ENCODE measurements at regions not wholly inside any gene's neighbourhood (a gene's known extent, or its start where the extent isn't known, plus 50 kb on each side); places are given as distances from the start of the nearest gene placed in this dataset.

GRCh38 chr3:73773233-73773632, 148.5 kb upstream of the PDZRN3 start:
- H3K27me3 ChIP-seq (ENCODE audit: control insufficient read depth in 2 of 2, insufficient read depth in 2 of 2, low read length in 2 of 2), result no peaks in the 10 kb centered on the region
- Mint-ChIP-seq H3K4me1 (no peaks in the 10 kb centered on the region), H3K27ac (no peak overlapping the region), H3K9me3 (peaks cover 0 to 11% (median 3%) of the 10 kb centered on the region in 7 donors), H3K27me3 (ENCODE audit: low read depth in 3 of 3) (peaks cover 0 to 6% (median 4%) of the 10 kb centered on the region in 3 donors), H3K4me3 (no peak overlapping the region), H3K36me3 (no peaks in the 10 kb centered on the region)
- WGBS (ENCODE audit: insufficient coverage), result 100% methylated on average over 1 of the region's 1 CpG
- no peaks in the 10 kb centered on the region for H3K36me3 ChIP-seq (replicated peaks in 1 of 2; ENCODE audit: control insufficient read depth in 1 of 2, insufficient read depth in 2 of 2, low read length in 2 of 2)
- TF ChIP-seq, protein P1, sequence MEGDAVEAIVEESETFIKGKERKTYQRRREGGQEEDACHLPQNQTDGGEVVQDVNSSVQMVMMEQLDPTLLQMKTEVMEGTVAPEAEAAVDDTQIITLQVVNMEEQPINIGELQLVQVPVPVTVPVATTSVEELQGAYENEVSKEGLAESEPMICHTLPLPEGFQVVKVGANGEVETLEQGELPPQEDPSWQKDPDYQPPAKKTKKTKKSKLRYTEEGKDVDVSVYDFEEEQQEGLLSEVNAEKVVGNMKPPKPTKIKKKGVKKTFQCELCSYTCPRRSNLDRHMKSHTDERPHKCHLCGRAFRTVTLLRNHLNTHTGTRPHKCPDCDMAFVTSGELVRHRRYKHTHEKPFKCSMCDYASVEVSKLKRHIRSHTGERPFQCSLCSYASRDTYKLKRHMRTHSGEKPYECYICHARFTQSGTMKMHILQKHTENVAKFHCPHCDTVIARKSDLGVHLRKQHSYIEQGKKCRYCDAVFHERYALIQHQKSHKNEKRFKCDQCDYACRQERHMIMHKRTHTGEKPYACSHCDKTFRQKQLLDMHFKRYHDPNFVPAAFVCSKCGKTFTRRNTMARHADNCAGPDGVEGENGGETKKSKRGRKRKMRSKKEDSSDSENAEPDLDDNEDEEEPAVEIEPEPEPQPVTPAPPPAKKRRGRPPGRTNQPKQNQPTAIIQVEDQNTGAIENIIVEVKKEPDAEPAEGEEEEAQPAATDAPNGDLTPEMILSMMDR (IDR thresholded peaks at IDR 0.05), result no peak
- no peak overlapping the region for H3K9ac ChIP-seq (ENCODE audit: insufficient read depth, low read length, poor library complexity, severe bottlenecking)
- no peak overlapping the region for H3K27ac ChIP-seq (ENCODE audit: low read depth in 1 of 2, low read length in 2 of 2)
- no peak for DNase-seq
- H3K4me2 ChIP-seq (replicated peaks; ENCODE audit: extremely low read depth, low read length, poor library complexity, severe bottlenecking), result no peak overlapping the region
- H3K9me3 ChIP-seq (replicated peaks in 1 of 2; ENCODE audit: control insufficient read depth in 1 of 2, insufficient read depth in 1 of 2, low read length in 2 of 2), result no peaks in the 10 kb centered on the region
- H3K4me1 ChIP-seq (ENCODE audit: control insufficient read depth in 1 of 2, insufficient read depth in 2 of 2, low read length in 2 of 2), result no peaks in the 10 kb centered on the region
- no peaks in the 10 kb centered on the region for H4K20me1 ChIP-seq (ENCODE audit: insufficient read depth, low read length)
- no peak overlapping the region for H2AFZ ChIP-seq (ENCODE audit: insufficient read depth, low read depth, low read length, poor library complexity, severe bottlenecking)
- H3K79me2 ChIP-seq (ENCODE audit: insufficient read depth, low read length), result no peaks in the 10 kb centered on the region
- H3K4me3 ChIP-seq (replicated peaks in 1 of 3; ENCODE audit: low read depth in 2 of 3, low read length in 3 of 3), result no peak overlapping the region
- intact Hi-C loops (cut with micrococcal nuclease), result no loop called here

DNA sequence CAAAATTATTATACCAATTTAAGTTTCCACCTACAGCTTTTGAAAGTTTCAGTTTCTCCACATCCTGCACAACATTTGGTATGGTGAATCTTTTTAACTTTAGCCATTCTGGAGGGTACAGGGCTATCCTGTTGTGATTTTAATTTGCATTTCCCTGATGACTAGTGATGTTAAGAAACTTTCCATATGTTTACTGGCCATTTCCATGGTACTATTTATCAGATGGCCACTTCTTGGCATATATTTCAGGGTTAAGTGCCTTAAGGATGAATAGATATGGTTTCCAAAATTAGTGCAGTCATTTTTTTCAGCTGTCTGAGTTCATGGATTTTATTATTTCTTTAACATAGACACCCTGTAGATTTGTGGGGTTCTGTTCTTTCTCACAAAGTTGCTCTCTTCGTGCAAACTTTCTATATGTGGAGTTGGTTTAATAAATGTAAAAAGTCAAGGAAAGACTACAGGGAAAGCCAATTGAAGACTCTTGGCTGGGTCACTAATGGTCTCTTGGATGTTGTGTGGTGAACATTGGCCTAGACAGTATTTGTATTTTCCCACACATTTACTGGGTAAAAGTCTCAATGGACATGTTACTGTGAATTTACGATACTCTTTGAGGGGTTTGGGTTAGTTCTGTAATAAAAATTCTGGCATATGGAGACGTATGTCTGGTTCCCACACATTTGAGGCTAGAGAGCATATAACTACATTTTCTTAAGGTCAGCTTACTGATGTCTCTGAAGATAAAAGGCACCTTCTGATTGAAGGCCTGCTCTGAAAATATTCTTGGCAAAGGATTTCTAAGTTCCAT, 147.5 kb upstream of the PDZRN3 start:
- Mint-ChIP-seq H3K36me3 (no peaks in the 10 kb centered on the region), H3K9me3 (peaks cover 0 to 11% (median 1%) of the 10 kb centered on the region in 7 donors), H3K4me1 (no peaks in the 10 kb centered on the region), H3K27ac (no peak overlapping the region), H3K4me3 (no peak overlapping the region), H3K27me3 (ENCODE audit: low read depth in 3 of 3) (peaks cover 0 to 6% (median 4%) of the 10 kb centered on the region in 3 donors)
- Histone ChIP-seq H3K9ac (ENCODE audit: insufficient read depth, low read length, poor library complexity, severe bottlenecking) (no peak overlapping the region), H3K36me3 (replicated peaks in 1 of 2; ENCODE audit: control insufficient read depth in 1 of 2, insufficient read depth in 2 of 2, low read length in 2 of 2) (no peaks in the 10 kb centered on the region), H3K27me3 (ENCODE audit: control insufficient read depth in 2 of 2, insufficient read depth in 2 of 2, low read length in 2 of 2) (no peaks in the 10 kb centered on the region), H3K4me1 (ENCODE audit: control insufficient read depth in 1 of 2, insufficient read depth in 2 of 2, low read length in 2 of 2) (no peaks in the 10 kb centered on the region), H3K9me3 (replicated peaks in 1 of 2; ENCODE audit: control insufficient read depth in 1 of 2, insufficient read depth in 1 of 2, low read length in 2 of 2) (no peaks in the 10 kb centered on the region), H4K20me1 (ENCODE audit: insufficient read depth, low read length) (no peaks in the 10 kb centered on the region), H3K27ac (ENCODE audit: low read depth in 1 of 2, low read length in 2 of 2) (no peak overlapping the region), H3K4me3 (replicated peaks in 1 of 3; ENCODE audit: low read depth in 2 of 3, low read length in 3 of 3) (no peak overlapping the region), H3K4me2 (replicated peaks; ENCODE audit: extremely low read depth, low read length, poor library complexity, severe bottlenecking) (no peak overlapping the region), H2AFZ (ENCODE audit: insufficient read depth, low read depth, low read length, poor library complexity, severe bottlenecking) (no peak overlapping the region), H3K79me2 (ENCODE audit: insufficient read depth, low read length) (no peaks in the 10 kb centered on the region)
- TF ChIP-seq, protein P1 (IDR thresholded peaks at IDR 0.05), result no peak
- WGBS (ENCODE audit: insufficient coverage), result no CpG with 5 or more reads among the region's 3 CpGs
- intact Hi-C loops (cut with micrococcal nuclease), result no loop called here
- no peak for DNase-seq

All from CD14-positive monocyte (primary cell).